ENCODE measurements at regions not wholly inside any gene's neighbourhood (a gene's known extent, or its start where the extent isn't known, plus 50 kb on each side); places are given as distances from the start of the nearest gene placed in this dataset.

- H3K4me3 ChIP-seq (replicated peaks in 1 of 2; ENCODE audit: low read depth in 2 of 2, low read length in 2 of 2), result no peak overlapping the region
- TF ChIP-seq CTCF (IDR thresholded peaks at IDR 0.05; ENCODE audit: low read depth, low read length), result no peak
- no peak for DNase-seq (ENCODE audit: low read depth in 2 of 2)
Observed at GRCh38 chr20:23157734-23158133, 71.6 kb upstream of the CD93 start.

GRCh38 chr20:23156842-23157423 is 70.8 kb upstream of the CD93 start:
- no peak overlapping the region for H3K4me3 ChIP-seq (replicated peaks in 1 of 2; ENCODE audit: low read depth in 2 of 2, low read length in 2 of 2)
- no peak for DNase-seq (ENCODE audit: low read depth in 2 of 2)
- TF ChIP-seq CTCF (IDR thresholded peaks at IDR 0.05; ENCODE audit: low read depth, low read length), result no peak

- TF ChIP-seq CTCF (IDR thresholded peaks at IDR 0.05; ENCODE audit: low read depth, low read length), result no peak
- DNase-seq (ENCODE audit: low read depth in 2 of 2), result peak; percentile 52 to 77
- H3K4me3 ChIP-seq (replicated peaks in 1 of 2; ENCODE audit: low read depth in 2 of 2, low read length in 2 of 2), result no peak overlapping the region
Observed at GRCh38 chr20:23156170-23156841, 70.2 kb upstream of the CD93 start.

- DNase-seq (ENCODE audit: low read depth in 2 of 2), result no peak
- no peak for TF ChIP-seq CTCF (IDR thresholded peaks at IDR 0.05; ENCODE audit: low read depth, low read length)
- H3K4me3 ChIP-seq (replicated peaks in 1 of 2; ENCODE audit: low read depth in 2 of 2, low read length in 2 of 2), result no peak overlapping the region
Observed at GRCh38 chr20:23155141-23155590, 69.0 kb upstream of the CD93 start.

- DNase-seq (ENCODE audit: low read depth in 2 of 2), result no peak
- no peak overlapping the region for H3K4me3 ChIP-seq (replicated peaks in 1 of 2; ENCODE audit: low read depth in 2 of 2, low read length in 2 of 2)
- TF ChIP-seq CTCF (IDR thresholded peaks at IDR 0.05; ENCODE audit: low read depth, low read length), result no peak
Observed at GRCh38 chr20:23153696-23154341, 67.7 kb upstream of the CD93 start.

- DNase-seq (ENCODE audit: low read depth in 2 of 2), result no peak
- no peak for TF ChIP-seq CTCF (IDR thresholded peaks at IDR 0.05; ENCODE audit: low read depth, low read length)
- no peak overlapping the region for H3K4me3 ChIP-seq (replicated peaks in 1 of 2; ENCODE audit: low read depth in 2 of 2, low read length in 2 of 2)
Observed at GRCh38 chr20:23152902-23153301, 66.8 kb upstream of the CD93 start.

All from cardiac fibroblast (primary cell).